OCI-LY7 (cell line): ENCODE measurements at regions not wholly inside any gene's neighbourhood (a gene's known extent, or its start where the extent isn't known, plus 50 kb on each side); places are given as distances from the start of the nearest gene placed in this dataset.

Source experiments
- BruUV-seq: library from RNA; stranded (reverse); fragments of 400-500 nt; replicated peaks from 2 replicates; lab custom pipeline; 2021; lab: Mats Ljungman, UMichigan
- CTCF ChIA-PET: fragments of 300-600 bp; sonication (Branson Sonifier 250); formaldehyde crosslinking; loops from one replicate; lab custom pipeline; 2022; ENCODE audit warnings: antibody characterized with exemption; ENCODE audit not compliant: unreplicated experiment; lab: Charles Lee
- POLR2A ChIA-PET: fragments of 300-600 bp; sonication (Branson Sonifier 250); formaldehyde crosslinking; loops from one replicate; lab custom pipeline; 2022; ENCODE audit warnings: antibody characterized with exemption; lab: Charles Lee
- DNase-seq: peaks from one replicate; pipeline ENCODE4 v3.0.0-alpha.2; 2015; ENCODE audit warnings: low spot score
- H2AFZ ChIP-seq: fragments of 200-600 bp; sonication (generic), shearing (Covaris generic); 2 replicates; pipeline ENCODE4 v1.6.1; 2014; ENCODE audit warnings: mild to moderate bottlenecking, antibody characterized with exemption, low read length, moderate library complexity
- H3K27ac ChIP-seq: fragments of 200-600 bp; sonication (generic); 2 replicates; pipeline ENCODE4 v1.5.1; 2014; ENCODE audit warnings: mixed run types, low read depth, mild to moderate bottlenecking, moderate library complexity, low read length, inconsistent platforms; ENCODE audit not compliant: poor library complexity, severe bottlenecking
- H3K36me3 ChIP-seq: fragments of 200-600 bp; sonication (generic); 2 replicates; pipeline ENCODE4 v1.6.1; 2014; ENCODE audit warnings: mild to moderate bottlenecking, antibody characterized with exemption, low read length, moderate library complexity, mixed read lengths; ENCODE audit not compliant: insufficient read depth
- H3K4me1 ChIP-seq: fragments of 200-600 bp; sonication (generic); 2 replicates; pipeline ENCODE4 v1.5.1; 2014; ENCODE audit warnings: mild to moderate bottlenecking, low read length; ENCODE audit not compliant: insufficient read depth, poor library complexity, severe bottlenecking
- H3K4me2 ChIP-seq: fragments of 200-600 bp; sonication (generic); 2 replicates; pipeline ENCODE4 v1.6.1; 2014; ENCODE audit warnings: mild to moderate bottlenecking, low read length
- H3K4me3 ChIP-seq: fragments of 200-600 bp; sonication (generic); 2 replicates; pipeline ENCODE4 v1.5.1; 2014; ENCODE audit warnings: mild to moderate bottlenecking, low read depth, low read length; ENCODE audit not compliant: poor library complexity, severe bottlenecking
- H3K79me2 ChIP-seq: fragments of 200-600 bp; sonication (generic); 2 replicates; pipeline ENCODE4 v1.6.1; 2016; ENCODE audit warnings: low read depth, mild to moderate bottlenecking, low read length, moderate library complexity, mixed read lengths; ENCODE audit not compliant: insufficient read depth
- H3K9me2 ChIP-seq: fragments of 200-600 bp; sonication (generic); 2 replicates; pipeline ENCODE4 v1.6.1; 2016; ENCODE audit warnings: mild to moderate bottlenecking, low read length, mixed read lengths; ENCODE audit not compliant: insufficient read depth
- H3K9me3 ChIP-seq: fragments of 200-600 bp; sonication (generic); 2 replicates; pipeline ENCODE4 v1.6.1; 2014; ENCODE audit warnings: mild to moderate bottlenecking, mixed run types, low read length, mixed read lengths
- H4K20me1 ChIP-seq: fragments of 200-600 bp; sonication (generic); 2 replicates; pipeline ENCODE4 v1.6.1; 2014; ENCODE audit warnings: mild to moderate bottlenecking, antibody characterized with exemption, low read length, moderate library complexity, mixed read lengths; ENCODE audit not compliant: insufficient read depth
- CTCF ChIP-seq: fragments of 200-600 bp; sonication (generic); conservative IDR thresholded peaks from 2 replicates; pipeline ENCODE4 v1.5.1; 2014; ENCODE audit warnings: mild to moderate bottlenecking, antibody characterized with exemption, low read length, moderate library complexity, mixed read lengths
- EZH2phosphoT487 ChIP-seq: fragments of 200-600 bp; sonication (generic); IDR thresholded peaks from 2 replicates; pipeline ENCODE4 v1.6.1; 2018; ENCODE audit warnings: low read depth, borderline replicate concordance, mild to moderate bottlenecking, mixed run types, antibody characterized with exemption, low read length, moderate library complexity, mixed read lengths
- intact Hi-C: fragments of 100-400 bp; cut with micrococcal nuclease; formaldehyde crosslinking; loops from one replicate; pipeline ENCODE4 v1.10.0; 2022; ENCODE audit not compliant: unreplicated experiment

- no peak for DNase-seq
- Histone ChIP-seq H3K4me1 (no peaks in the 10 kb centered on the region), H3K27ac (no peak overlapping the region), H3K36me3 (no peaks in the 10 kb centered on the region), H3K9me3 (no peaks in the 10 kb centered on the region), H2AFZ (no peak overlapping the region), H3K9me2 (no peaks in the 10 kb centered on the region), H3K4me3 (no peak overlapping the region), H3K4me2 (no peak overlapping the region), H4K20me1 (no peaks in the 10 kb centered on the region), H3K79me2 (no peaks in the 10 kb centered on the region)
- ChIA-PET POLR2A (no interaction called here), CTCF (no interaction called here)
- BruUV-seq = no TSS peak
- TF ChIP-seq EZH2phosphoT487 (no peak), CTCF (no peak)
- intact Hi-C loops = no loop called here
These were observed 107.1 kb downstream of the EBLN1 start for GRCh38 chr10:22110761-22111160.

DNA sequence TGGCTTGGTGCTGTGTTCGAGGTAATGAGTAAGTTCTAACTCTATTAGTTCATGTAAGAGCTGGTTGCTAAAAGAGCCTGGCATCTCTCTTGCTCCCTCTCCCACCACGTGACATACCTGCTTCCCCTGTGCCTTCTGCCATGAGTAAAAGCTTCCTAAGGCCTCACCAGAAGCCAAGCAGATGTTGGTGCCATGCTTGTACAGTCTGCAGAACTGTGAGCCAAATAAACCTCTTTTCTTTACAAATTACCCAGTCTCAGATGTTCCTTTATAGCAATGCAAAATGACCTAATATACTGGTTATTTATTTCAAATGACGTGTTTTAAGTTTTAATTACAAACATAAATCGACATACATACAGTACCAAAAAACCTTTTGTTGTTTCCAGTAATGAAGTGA is 101.7 kb upstream of the DNAJC1 start:
- TF ChIP-seq CTCF = no peak
- no peak for TF ChIP-seq EZH2phosphoT487
- ChIA-PET CTCF (no interaction called here), POLR2A (interaction anchor here (0.5 kb wide), 1 partner anchor 238 kb away, joined by 3 read pairs; no protein-coding TSS in a partner anchor)
- no peak overlapping the region for H3K4me2 ChIP-seq
- H4K20me1 ChIP-seq = no peaks in the 10 kb centered on the region
- H3K4me1 ChIP-seq = no peaks in the 10 kb centered on the region
- intact Hi-C loops = no loop called here
- no peaks in the 10 kb centered on the region for H3K9me2 ChIP-seq
- no peak for DNase-seq
- H3K36me3 ChIP-seq = no peaks in the 10 kb centered on the region
- H3K9me3 ChIP-seq = no peaks in the 10 kb centered on the region
- H3K4me3 ChIP-seq = no peak overlapping the region
- BruUV-seq = no TSS peak
- H2AFZ ChIP-seq = no peak overlapping the region
- H3K79me2 ChIP-seq = no peaks in the 10 kb centered on the region
- H3K27ac ChIP-seq = no peak overlapping the region

DNA sequence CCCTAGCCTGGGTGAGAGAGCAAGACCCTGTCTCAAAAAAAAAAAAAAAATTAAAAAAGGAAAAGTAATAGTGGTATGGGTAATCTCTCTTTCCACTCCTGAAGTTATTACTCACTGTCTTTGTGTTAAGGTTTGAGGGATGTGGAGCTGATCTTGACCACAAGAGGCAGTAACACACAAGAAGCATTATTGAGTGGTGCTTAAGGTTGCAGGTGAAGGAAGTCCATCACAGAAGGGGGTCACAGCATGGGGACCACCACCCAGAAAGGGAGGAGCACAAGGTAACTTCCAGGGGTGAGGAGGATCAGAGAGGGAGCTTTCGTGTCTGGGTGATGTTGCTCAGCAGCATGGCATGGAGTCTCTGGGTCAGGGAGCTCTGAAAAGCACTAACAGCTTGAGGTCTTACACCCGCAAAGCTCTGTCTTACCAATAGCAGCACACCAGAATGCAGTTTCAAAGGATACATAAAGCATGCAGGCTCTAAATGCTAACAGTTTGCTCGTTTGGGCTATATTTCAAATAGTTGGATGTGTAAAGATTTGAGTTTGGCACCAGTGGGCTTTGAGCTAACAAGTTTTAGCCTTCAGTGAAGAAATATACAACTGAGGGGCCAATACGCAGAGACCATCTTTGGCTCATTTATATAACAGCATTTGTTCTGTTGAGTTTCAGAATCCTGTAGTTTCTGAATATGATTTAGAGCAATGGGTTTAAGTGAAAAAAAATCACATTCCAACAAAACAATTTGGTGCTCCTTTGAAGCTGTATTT is 100.4 kb upstream of the DNAJC1 start:
- Histone ChIP-seq H3K9me3 (no peaks in the 10 kb centered on the region), H3K4me3 (no peak overlapping the region), H3K9me2 (no peaks in the 10 kb centered on the region), H3K4me2 (no peak overlapping the region), H3K27ac (no peak overlapping the region), H2AFZ (no peak overlapping the region), H4K20me1 (no peaks in the 10 kb centered on the region), H3K36me3 (no peaks in the 10 kb centered on the region), H3K79me2 (no peaks in the 10 kb centered on the region), H3K4me1 (no peaks in the 10 kb centered on the region)
- peak; percentile 16 for DNase-seq
- intact Hi-C loops = no loop called here
- BruUV-seq = no TSS peak
- ChIA-PET POLR2A (no interaction called here), CTCF (no interaction called here)
- TF ChIP-seq EZH2phosphoT487 (no peak), CTCF (peak; percentile 65)
